ENCODE measurements at regions not wholly inside any gene's neighbourhood (a gene's known extent, or its start where the extent isn't known, plus 50 kb on each side); places are given as distances from the start of the nearest gene placed in this dataset.

DNA sequence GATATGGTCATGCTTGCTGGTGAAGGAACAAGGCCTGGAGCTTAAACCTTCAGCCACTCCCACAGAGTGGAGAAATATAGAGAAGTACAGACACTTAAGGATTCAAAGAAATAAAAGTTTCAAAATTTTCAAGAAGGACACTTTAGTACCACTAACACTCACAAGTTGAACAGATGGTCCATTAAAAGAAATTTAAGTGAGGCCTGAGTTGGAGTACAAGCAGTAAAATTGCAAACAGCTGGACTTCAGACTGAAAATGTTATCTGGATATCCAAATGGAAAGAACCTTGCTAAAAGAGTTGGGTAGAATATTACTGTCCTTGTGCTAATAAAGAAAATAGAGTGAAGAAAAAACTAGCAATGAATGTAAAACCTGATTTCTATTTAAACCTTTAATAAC, 397.1 kb upstream of the KCNMB2 start:
- TF ChIP-seq, protein P1, sequence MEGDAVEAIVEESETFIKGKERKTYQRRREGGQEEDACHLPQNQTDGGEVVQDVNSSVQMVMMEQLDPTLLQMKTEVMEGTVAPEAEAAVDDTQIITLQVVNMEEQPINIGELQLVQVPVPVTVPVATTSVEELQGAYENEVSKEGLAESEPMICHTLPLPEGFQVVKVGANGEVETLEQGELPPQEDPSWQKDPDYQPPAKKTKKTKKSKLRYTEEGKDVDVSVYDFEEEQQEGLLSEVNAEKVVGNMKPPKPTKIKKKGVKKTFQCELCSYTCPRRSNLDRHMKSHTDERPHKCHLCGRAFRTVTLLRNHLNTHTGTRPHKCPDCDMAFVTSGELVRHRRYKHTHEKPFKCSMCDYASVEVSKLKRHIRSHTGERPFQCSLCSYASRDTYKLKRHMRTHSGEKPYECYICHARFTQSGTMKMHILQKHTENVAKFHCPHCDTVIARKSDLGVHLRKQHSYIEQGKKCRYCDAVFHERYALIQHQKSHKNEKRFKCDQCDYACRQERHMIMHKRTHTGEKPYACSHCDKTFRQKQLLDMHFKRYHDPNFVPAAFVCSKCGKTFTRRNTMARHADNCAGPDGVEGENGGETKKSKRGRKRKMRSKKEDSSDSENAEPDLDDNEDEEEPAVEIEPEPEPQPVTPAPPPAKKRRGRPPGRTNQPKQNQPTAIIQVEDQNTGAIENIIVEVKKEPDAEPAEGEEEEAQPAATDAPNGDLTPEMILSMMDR (IDR thresholded peaks at IDR 0.05 in 4 of 5, conservative IDR thresholded peaks at IDR 0.05 in 1 of 5): no peak
- TF ChIP-seq POLR2A (IDR thresholded peaks at IDR 0.05): no peak
